Endodermal cell (in vitro differentiated cells): ENCODE measurements at regions not wholly inside any gene's neighbourhood (a gene's known extent, or its start where the extent isn't known, plus 50 kb on each side); places are given as distances from the start of the nearest gene placed in this dataset.

Source experiments
- DNase-seq: peaks from one replicate; pipeline ENCODE4 v3.0.0-alpha.2; 2017
- H3K27ac ChIP-seq: 2 replicates; pipeline ENCODE4 v1.5.1; 2013; ENCODE audit warnings: mild to moderate bottlenecking, low read depth, low read length, moderate library complexity
- H3K27me3 ChIP-seq: 2 replicates; pipeline ENCODE4 v1.6.1; 2013; ENCODE audit warnings: mild to moderate bottlenecking, low read length, moderate library complexity; ENCODE audit not compliant: insufficient read depth, control insufficient read depth, poor library complexity, severe bottlenecking
- H3K36me3 ChIP-seq: 2 replicates; pipeline ENCODE4 v1.7.0; 2013; ENCODE audit warnings: mild to moderate bottlenecking, low read length, moderate library complexity; ENCODE audit not compliant: control insufficient read depth, insufficient read depth
- H3K4me1 ChIP-seq: one replicate; pipeline ENCODE4 v1.7.0; 2013; ENCODE audit warnings: low read length; ENCODE audit not compliant: control insufficient read depth, insufficient read depth
- H3K4me3 ChIP-seq: 2 replicates; pipeline ENCODE4 v1.5.1; 2013; ENCODE audit warnings: mild to moderate bottlenecking, low read length, moderate library complexity
- H3K9ac ChIP-seq: 2 replicates; pipeline ENCODE4 v1.6.1; 2013; ENCODE audit warnings: mild to moderate bottlenecking, low read length, moderate library complexity; ENCODE audit not compliant: poor library complexity, severe bottlenecking; ENCODE audit errors: extremely low read depth
- H3K9me3 ChIP-seq: 2 replicates; pipeline ENCODE4 v1.6.1; 2013; ENCODE audit warnings: mild to moderate bottlenecking, low read length, moderate library complexity; ENCODE audit not compliant: control insufficient read depth
- H3K27ac Mint-ChIP-seq: 2 replicates; pipeline ENCODE4 v1.8.0; 2020; ENCODE audit warnings: mixed read lengths
- H3K27me3 Mint-ChIP-seq: 2 replicates; pipeline ENCODE4 v1.8.0; 2021; ENCODE audit warnings: mild to moderate bottlenecking, mixed read lengths; ENCODE audit not compliant: insufficient read depth
- H3K36me3 Mint-ChIP-seq: 2 replicates; pipeline ENCODE4 v1.8.0; 2020; ENCODE audit warnings: low read depth, mixed read lengths
- H3K4me1 Mint-ChIP-seq: 2 replicates; pipeline ENCODE4 v1.8.0; 2020; ENCODE audit warnings: mixed read lengths
- H3K4me3 Mint-ChIP-seq: 2 replicates; pipeline ENCODE4 v1.8.0; 2020; ENCODE audit warnings: mild to moderate bottlenecking, moderate library complexity, mixed read lengths
- H3K9me3 Mint-ChIP-seq: 2 replicates; pipeline ENCODE4 v1.8.0; 2020; ENCODE audit warnings: mild to moderate bottlenecking, mixed read lengths
- CTCF ChIP-seq: fragments of 200-600 bp; sonication (generic); conservative IDR thresholded peaks from 2 replicates; pipeline ENCODE4 v1.5.0; 2021; ENCODE audit warnings: antibody characterized with exemption, mild to moderate bottlenecking
- WGBS, 2 experiments: methylation state at CpG; one replicate each; pipeline versions ENCODE4 v1.1.5 to v1.1.7; 2013; ENCODE audit warnings: missing lambda C conversion rate in 2 of 2, mixed read lengths in 1 of 2; ENCODE audit not compliant: insufficient coverage in 1 of 2, insufficient read length in 1 of 2; 5-methylcytosine and 5-hydroxymethylcytosine counted together

- no peak for TF ChIP-seq CTCF
- Histone ChIP-seq H3K9me3 (peaks cover 13% of the 10 kb centered on the region), H3K4me1 (no peaks in the 10 kb centered on the region), H3K4me3 (no peak overlapping the region), H3K9ac (no peak overlapping the region), H3K27ac (no peak overlapping the region), H3K27me3 (no peaks in the 10 kb centered on the region), H3K36me3 (no peaks in the 10 kb centered on the region)
- Mint-ChIP-seq H3K36me3 (no peaks in the 10 kb centered on the region), H3K27me3 (no peaks in the 10 kb centered on the region), H3K4me3 (no peak overlapping the region), H3K4me1 (no peaks in the 10 kb centered on the region), H3K9me3 (no peaks in the 10 kb centered on the region), H3K27ac (no peak overlapping the region)
- no peak for DNase-seq
- WGBS, 2 experiments = 100% methylated on average over 1 of the region's 1 CpG; no CpG with 5 or more reads in 1 of the 2 experiments
Measured at GRCh38 chr7:15753887-15754579, 67.5 kb upstream of the MEOX2 start.

GRCh38 chr7:15752377-15752776 is 65.9 kb upstream of the MEOX2 start:
- H3K27me3 ChIP-seq = no peaks in the 10 kb centered on the region
- H3K9me3 ChIP-seq = peaks cover 13% of the 10 kb centered on the region
- Mint-ChIP-seq H3K4me1 (no peaks in the 10 kb centered on the region), H3K9me3 (no peaks in the 10 kb centered on the region), H3K27ac (no peak overlapping the region), H3K27me3 (no peaks in the 10 kb centered on the region), H3K4me3 (no peak overlapping the region), H3K36me3 (no peaks in the 10 kb centered on the region)
- 100% methylated on average over 1 of the region's 1 CpG; no CpG with 5 or more reads in 1 of the 2 experiments for WGBS, 2 experiments
- no peaks in the 10 kb centered on the region for H3K36me3 ChIP-seq
- no peak for DNase-seq
- no peak overlapping the region for H3K9ac ChIP-seq
- no peak overlapping the region for H3K27ac ChIP-seq
- H3K4me1 ChIP-seq = no peaks in the 10 kb centered on the region
- TF ChIP-seq CTCF = peak; percentile 33
- no peak overlapping the region for H3K4me3 ChIP-seq

GRCh38 chr7:15751191-15751701 is 64.8 kb upstream of the MEOX2 start:
- H3K36me3 Mint-ChIP-seq = no peaks in the 10 kb centered on the region
- no peak overlapping the region for H3K27ac ChIP-seq
- peaks cover 8% of the 10 kb centered on the region for H3K9me3 ChIP-seq
- no peaks in the 10 kb centered on the region for H3K27me3 Mint-ChIP-seq
- H3K36me3 ChIP-seq = no peaks in the 10 kb centered on the region
- TF ChIP-seq CTCF = no peak
- no peaks in the 10 kb centered on the region for H3K9me3 Mint-ChIP-seq
- no peaks in the 10 kb centered on the region for H3K4me1 ChIP-seq
- H3K27me3 ChIP-seq = no peaks in the 10 kb centered on the region
- WGBS, 2 experiments = 92 to 94% methylated on average over 2 to 4 of the region's 4 CpGs
- H3K9ac ChIP-seq = no peak overlapping the region
- no peak overlapping the region for H3K4me3 ChIP-seq
- no peak for DNase-seq
- H3K27ac Mint-ChIP-seq = no peak overlapping the region
- no peak overlapping the region for H3K4me3 Mint-ChIP-seq
- H3K4me1 Mint-ChIP-seq = no peaks in the 10 kb centered on the region
